ELR (cell line): ENCODE measurements at regions not wholly inside any gene's neighbourhood (a gene's known extent, or its start where the extent isn't known, plus 50 kb on each side); places are given as distances from the start of the nearest gene placed in this dataset.

Experiments used
- DNase-seq: peaks from one replicate; pipeline ENCODE4 v3.0.0-alpha.2; 2015; ENCODE audit warnings: low read depth

GRCh38 chr2:41989501-41990180 is 58.2 kb upstream of the PKDCC start:
- DNase-seq = no peak

- DNase-seq = no peak
Measured at GRCh38 chr2:41990245-41990644, 57.6 kb upstream of the PKDCC start.

- DNase-seq = no peak
Measured at GRCh38 chr2:41990688-41991087, 57.1 kb upstream of the PKDCC start.

- DNase-seq = no peak
Measured at GRCh38 chr2:41992056-41992642, 55.7 kb upstream of the PKDCC start.

GRCh38 chr2:41992671-41993434 is 55.0 kb upstream of the PKDCC start:
- DNase-seq = no peak

- no peak for DNase-seq
Measured at GRCh38 chr2:41993435-41993925, 54.3 kb upstream of the PKDCC start.

GRCh38 chr2:41994233-41994637 is 53.6 kb upstream of the PKDCC start:
- DNase-seq = no peak

- no peak for DNase-seq
Measured at GRCh38 chr2:41994661-41995060, 53.2 kb upstream of the PKDCC start.

GRCh38 chr2:41997561-41997960 is 50.3 kb upstream of the PKDCC start:
- DNase-seq = no peak
